SH-SY5Y (cell line): ENCODE measurements at regions not wholly inside any gene's neighbourhood (a gene's known extent, or its start where the extent isn't known, plus 50 kb on each side); places are given as distances from the start of the nearest gene placed in this dataset.

Experiments
- GATA2 ChIP-seq: IDR thresholded peaks from 2 replicates; pipeline ENCODE4 v1.6.1; 2011; ENCODE audit warnings: mild to moderate bottlenecking, low read depth, low read length
- GATA3 ChIP-seq: IDR thresholded peaks from 2 replicates; pipeline ENCODE4 v1.6.1; 2011; ENCODE audit warnings: low read depth, mild to moderate bottlenecking, low read length, moderate library complexity

DNA sequence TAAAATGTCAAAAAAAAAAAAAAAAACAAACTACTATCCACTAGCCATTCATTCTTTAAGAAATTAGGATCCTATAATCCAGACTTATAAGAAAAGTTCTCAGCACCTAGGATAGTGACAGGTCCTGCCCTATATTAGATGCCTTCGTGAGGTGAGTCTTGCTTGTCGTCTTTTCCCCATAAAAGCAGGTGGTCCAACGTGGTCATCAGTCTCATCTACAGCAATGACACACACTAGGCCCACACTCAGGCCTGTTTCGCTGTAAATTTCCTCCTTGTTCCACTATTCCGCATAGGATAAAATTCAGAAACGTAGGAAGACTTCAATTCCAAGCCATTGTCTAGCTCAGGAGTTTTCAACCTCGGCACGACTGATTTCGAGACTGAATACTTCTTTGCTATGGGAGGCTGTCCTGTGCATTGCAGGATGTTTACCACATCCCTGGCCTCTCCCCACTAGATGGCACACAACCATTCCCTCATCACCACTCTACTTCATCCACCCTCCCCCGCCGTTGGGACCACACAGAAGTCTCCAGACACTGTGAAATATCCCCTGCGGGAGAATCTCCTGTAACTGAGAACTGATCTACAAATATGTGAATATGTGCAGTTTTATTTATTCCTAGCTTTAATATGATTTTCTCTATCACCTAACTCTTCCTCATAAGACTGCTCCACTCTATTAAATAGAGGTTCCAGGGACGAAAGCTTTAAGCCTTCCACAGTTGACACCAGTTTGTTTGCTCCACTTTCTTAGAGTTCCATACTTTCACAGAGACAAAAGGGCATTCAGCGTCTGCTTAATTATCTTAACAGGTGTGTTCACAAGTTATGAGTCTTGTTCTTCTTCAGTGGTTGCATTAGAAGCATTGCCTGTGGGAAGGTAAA lies 346.3 kb downstream of the BMP2 start:
- TF ChIP-seq GATA2 (no peak), GATA3 (no peak)

DNA sequence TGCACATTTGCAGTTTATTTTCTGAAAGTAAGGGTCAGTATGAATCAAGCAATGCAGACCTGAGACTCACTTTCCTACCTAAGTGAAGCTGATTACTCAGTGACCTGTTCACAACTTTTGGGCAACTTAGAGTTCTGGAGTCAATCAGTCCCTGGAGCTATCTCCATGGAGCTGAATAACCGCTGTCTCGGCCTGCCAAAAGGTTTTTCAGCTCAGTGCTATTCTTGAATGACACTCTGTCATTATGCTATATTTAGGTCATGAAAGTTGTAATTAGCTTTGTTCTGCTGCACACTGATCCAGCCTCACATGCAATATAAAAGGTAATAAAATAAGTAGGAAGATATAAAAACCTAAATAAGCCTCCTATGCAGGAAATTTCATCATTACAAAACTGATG lies 356.0 kb downstream of the BMP2 start:
- TF ChIP-seq GATA2 (no peak), GATA3 (no peak)

DNA sequence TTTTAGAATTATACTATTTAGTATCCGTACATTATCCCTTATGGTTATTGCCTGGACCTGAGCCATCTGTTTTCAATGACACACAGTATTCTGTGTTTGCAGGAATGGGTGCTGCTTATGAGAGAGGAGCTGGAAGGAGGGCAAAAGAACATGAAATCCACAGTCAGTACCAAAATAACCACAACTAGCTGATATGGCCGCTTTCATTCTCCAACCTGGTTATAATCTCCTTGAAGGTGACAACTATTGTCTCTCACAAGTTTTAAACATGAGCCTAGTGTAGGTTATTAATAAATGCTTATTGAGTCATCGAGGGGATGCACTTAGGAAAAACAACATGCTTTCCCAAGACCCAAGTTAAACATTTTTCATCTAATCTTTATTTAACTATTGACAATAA lies 356.6 kb downstream of the BMP2 start:
- TF ChIP-seq GATA2 (no peak), GATA3 (no peak)

- TF ChIP-seq GATA2 (no peak), GATA3 (no peak)
Observed at GRCh38 chr20:7136886-7137285, 369.4 kb downstream of the BMP2 start.

DNA sequence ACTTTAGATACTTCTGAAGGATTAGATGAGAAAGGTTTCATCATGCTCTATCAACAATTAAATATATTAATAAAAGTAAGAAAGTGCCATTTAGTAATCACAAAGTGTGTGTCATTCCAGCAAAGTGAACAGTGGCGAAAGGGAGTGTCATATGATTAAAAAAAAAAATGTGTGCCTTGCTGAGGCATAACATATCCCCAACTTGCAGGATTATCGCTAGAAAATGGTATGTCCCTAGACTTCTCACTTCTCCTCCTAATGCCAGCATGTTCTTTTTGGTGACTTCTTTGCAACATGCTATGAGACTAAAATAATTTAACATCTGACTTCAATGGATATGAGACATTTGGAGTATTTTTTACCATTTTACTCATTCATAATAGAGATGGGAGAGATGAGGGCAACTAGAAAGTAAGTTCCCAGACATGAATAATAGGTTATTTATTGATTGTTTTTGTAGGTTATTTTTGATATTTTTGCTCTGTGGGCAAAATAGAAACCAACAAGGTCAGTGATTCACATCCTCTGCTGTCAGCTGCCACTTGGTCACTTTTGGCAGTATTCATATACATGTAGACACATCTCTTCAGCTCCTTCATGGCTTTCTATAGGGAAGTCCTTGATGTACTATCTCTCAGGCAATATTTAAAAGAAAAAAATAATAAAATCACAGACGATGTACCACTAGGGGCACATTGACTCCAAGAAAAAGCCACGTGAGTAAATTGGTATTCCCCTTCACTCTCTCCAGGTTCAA lies 370.1 kb downstream of the BMP2 start:
- TF ChIP-seq GATA2 = no peak
- TF ChIP-seq GATA3 = no peak

DNA sequence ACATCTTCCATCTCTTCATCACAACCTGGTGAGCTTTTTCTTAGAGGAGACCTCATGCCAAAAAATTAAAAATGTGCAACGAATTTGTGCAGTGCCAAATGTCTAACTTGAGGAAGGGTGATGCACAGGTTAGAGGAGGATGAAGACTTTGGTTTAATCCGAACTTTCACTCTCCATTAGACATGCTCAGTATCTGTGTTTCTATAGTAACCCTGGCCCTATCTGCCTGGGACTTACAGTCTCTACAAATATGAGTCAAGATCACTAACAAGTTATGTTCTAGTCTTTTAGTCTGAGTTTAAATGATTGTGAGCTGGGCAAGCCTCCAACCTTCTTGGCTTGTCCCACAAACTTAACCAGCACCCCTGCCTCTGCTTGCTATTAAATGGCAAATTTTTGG lies 377.0 kb downstream of the BMP2 start:
- TF ChIP-seq GATA3 (no peak), GATA2 (no peak)

GRCh38 chr20:7146552-7147219 lies 379.2 kb downstream of the BMP2 start:
- TF ChIP-seq GATA2 (no peak), GATA3 (no peak)

DNA sequence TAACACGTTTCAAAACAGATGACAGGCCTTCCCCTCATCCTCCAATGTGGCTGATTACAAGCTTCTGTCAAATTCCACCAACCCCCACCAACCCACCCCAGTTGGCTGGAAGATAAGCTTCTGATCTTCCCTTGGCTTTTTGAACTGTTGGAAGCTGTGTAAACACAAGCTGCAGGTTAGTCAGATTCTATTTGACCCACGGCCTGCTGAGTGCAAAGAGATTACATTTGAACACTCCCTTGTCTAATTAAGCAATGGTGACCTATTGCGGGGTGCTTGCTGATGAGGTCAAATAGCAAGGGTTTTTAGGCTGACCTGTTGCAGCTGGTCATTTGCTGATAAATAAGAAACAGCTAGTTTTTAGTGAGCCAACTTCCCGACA lies 379.7 kb downstream of the BMP2 start:
- no peak for TF ChIP-seq GATA3
- no peak for TF ChIP-seq GATA2

- no peak for TF ChIP-seq GATA2
- no peak for TF ChIP-seq GATA3
Observed at GRCh38 chr20:7151676-7152470, 384.4 kb downstream of the BMP2 start.

DNA sequence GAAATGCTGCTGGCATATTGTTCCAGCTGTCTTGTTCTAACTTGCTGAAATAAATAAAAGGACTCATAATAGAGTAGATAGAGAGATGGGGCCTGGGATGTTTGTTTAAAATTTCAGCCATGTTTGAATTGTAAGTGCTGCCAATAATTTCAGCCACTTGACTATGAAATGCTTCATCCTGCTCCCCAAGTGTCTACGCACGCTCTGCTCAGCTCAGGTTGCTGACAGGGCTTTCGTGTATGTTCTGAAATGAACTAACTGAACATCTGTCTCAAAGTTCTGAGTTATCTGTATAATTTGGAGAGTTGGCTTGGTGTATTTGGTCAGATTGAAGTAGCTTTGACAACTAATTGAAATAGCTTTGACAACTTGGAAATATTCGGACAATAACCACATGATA lies 387.8 kb downstream of the BMP2 start:
- no peak for TF ChIP-seq GATA2
- TF ChIP-seq GATA3 = no peak

GRCh38 chr20:7155794-7156193 lies 388.3 kb downstream of the BMP2 start:
- TF ChIP-seq GATA2 = no peak
- no peak for TF ChIP-seq GATA3

GRCh38 chr20:7159903-7160302 lies 392.4 kb downstream of the BMP2 start:
- TF ChIP-seq GATA3 = no peak
- no peak for TF ChIP-seq GATA2

DNA sequence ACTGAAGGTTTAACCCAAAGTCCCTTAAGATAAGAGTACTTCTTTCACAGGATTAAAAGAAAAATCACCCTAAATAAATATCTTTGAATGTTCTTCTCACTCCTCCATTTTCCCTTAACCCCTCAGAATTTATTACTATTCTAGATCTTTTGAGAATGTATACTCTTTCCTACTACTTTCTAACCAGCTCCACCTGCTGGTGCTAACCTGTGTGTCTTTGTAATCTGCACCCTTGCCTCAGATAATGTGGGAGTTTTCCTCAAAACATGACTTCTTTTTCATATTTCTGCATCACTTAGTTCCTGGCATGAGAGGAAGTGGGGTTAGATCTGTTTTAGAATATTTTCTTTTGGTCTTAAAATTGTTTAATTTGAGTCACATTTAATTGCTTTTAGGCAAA lies 394.2 kb downstream of the BMP2 start:
- TF ChIP-seq GATA3 = no peak
- no peak for TF ChIP-seq GATA2

- TF ChIP-seq GATA2 (no peak), GATA3 (no peak)
Observed at GRCh38 chr20:7171911-7172310, 404.4 kb downstream of the BMP2 start.
